Heart left ventricle (tissue), 16 donors: ENCODE measurements at regions not wholly inside any gene's neighbourhood (a gene's known extent, or its start where the extent isn't known, plus 50 kb on each side); places are given as distances from the start of the nearest gene placed in this dataset.

Source experiments
- ATAC-seq, 4 donors: fragments of 200-7000 bp; cut with Tn5 transposase; one replicate each; pipeline ENCODE4 v1.9.1; 2020 to 2022; ENCODE audit warnings: moderate library complexity in 4 of 4, mild to moderate bottlenecking in 3 of 4, moderate number of reproducible peaks in 1 of 4
- DNase-seq, 5 donors: peaks; one replicate each; pipeline ENCODE4 v3.0.0-alpha.2; 2020
- H3K27ac ChIP-seq, 12 donors: fragments of 200-600 bp; sonication (generic) in 4 of 12; one replicate each; pipeline versions ENCODE4 v1.5.0 to v1.8.0; 2016 to 2022; ENCODE audit warnings: mild to moderate bottlenecking in 2 of 12
- H3K27me3 ChIP-seq, 9 donors: fragments of 200-600 bp; sonication (generic) in 2 of 9; one replicate each; pipeline versions ENCODE4 v1.5.1 to v1.8.0; 2016 to 2022; ENCODE audit warnings: mild to moderate bottlenecking in 3 of 9
- H3K36me3 ChIP-seq, 9 donors: fragments of 200-600 bp; sonication (generic) in 2 of 9; one replicate each; pipeline versions ENCODE4 v1.5.0 to v1.8.0; 2018 to 2022; ENCODE audit warnings: mild to moderate bottlenecking in 2 of 9
- H3K4me1 ChIP-seq, 12 donors: fragments of 200-600 bp; sonication (generic) in 4 of 12; one replicate each; pipeline versions ENCODE4 v1.5.0 to v1.8.0; 2016 to 2022; ENCODE audit warnings: mild to moderate bottlenecking in 3 of 12
- H3K4me3 ChIP-seq, 12 donors: fragments of 200-600 bp; sonication (generic) in 4 of 12; one replicate each; pipeline versions ENCODE4 v1.5.0 to v1.8.0; 2017 to 2022; ENCODE audit warnings: mild to moderate bottlenecking in 9 of 12, moderate library complexity in 4 of 12
- H3K9me3 ChIP-seq, 12 donors: fragments of 200-600 bp; sonication (generic) in 4 of 12; one replicate each; pipeline versions ENCODE4 v1.5.0 to v1.8.0; 2016 to 2022; ENCODE audit warnings: mild to moderate bottlenecking in 1 of 12
- CTCF ChIP-seq, 12 donors: fragments of 200-600 bp; sonication (generic) in 4 of 12; IDR thresholded peaks; one replicate each; pipeline versions ENCODE4 v1.5.0 to v1.8.0; 2018 to 2022; ENCODE audit warnings: antibody characterized with exemption in 12 of 12, mild to moderate bottlenecking in 5 of 12
- POLR2A ChIP-seq, 2 donors: fragments of 450-650 bp; IDR thresholded peaks; one replicate each; pipeline ENCODE4 v1.6.1; 2017; ENCODE audit warnings: antibody characterized with exemption in 2 of 2, mild to moderate bottlenecking in 2 of 2, moderate library complexity in 2 of 2
- WGBS, 4 donors: extraction: QIAGEN DNeasy Blood & Tissue Kit in 2 of 4; methylation state at CpG; one replicate each; pipeline versions ENCODE4 v1.1.5 to v1.1.7; 2013 to 2018; 5-methylcytosine and 5-hydroxymethylcytosine counted together
- intact Hi-C, 10 donors: fragments of 100-400 bp; cut with DNase I; formaldehyde crosslinking; loops; one replicate each; pipeline versions ENCODE4 v1.11.1 to v1.14.2; 2022
- donor health status: ischemic (EF 13 %, LVEDD 7.1; RV severe dilation, severe dysfunction).
- donor health status: healthy with polysubstance abuse.
- donor health status: DM: no; HTN: yes; CAD: no.
- donor health status: DM: no; HTN: no; CAD: no.
- donor health status: ischemic (EF 25% LVEDD 6.9; RV normal size, moderate dysfunction).
- donor health status: ischemic (EF 25% LVEDD 5.7; RV mildly dilated, moderate dysfunction).
- donor health status: healthy.
- donor health status: DM: yes; HTN: yes; CAD: no.
- donor health status: ischemic (EF 35%, LVEDD 5.7; RV mildly dilated, moderate dysfunction).
- donor health status: nonischemic (EF 11% LVEDD 7.7; RV severe dilation, severe dysfunction).
- donor health status: DM: yes; HTN: yes; CAD: no.
- donor health status: PGD.
- donor health status: ischemic (EF 29% LVEDD 5.4; RV normal size, mild dysfunction).
- donor health status: nonischemic (EF 23%, LVEDD 6.1; RV moderate dilation, normal function).

GRCh38 chr20:51860111-51860882, 58.0 kb upstream of the SALL4 start:
- intact Hi-C loops: no loop called here
- 77 to 84% (median 79%) methylated on average over 5 of the region's 5 CpGs for WGBS, 4 donors
- DNase-seq: no peak

GRCh38 chr20:51856432-51856831, 54.1 kb upstream of the SALL4 start:
- TF ChIP-seq CTCF (IDR thresholded peaks at IDR 0.05) (no peak), POLR2A (IDR thresholded peaks at IDR 0.05) (no peak)
- WGBS, 4 donors: 53 to 79% (median 74%) methylated on average over 3 of the region's 3 CpGs
- intact Hi-C loops: no loop called here
- no peak overlapping the region for H3K4me3 ChIP-seq
- no peak for DNase-seq
- H3K36me3 ChIP-seq: no peaks in the 10 kb centered on the region
- H3K4me1 ChIP-seq: no peaks in the 10 kb centered on the region
- H3K27ac ChIP-seq: no peak overlapping the region
- ATAC-seq: no peak
- no peaks in the 10 kb centered on the region for H3K9me3 ChIP-seq
- H3K27me3 ChIP-seq: peaks cover 0 to 4% (median 0%) of the 10 kb centered on the region in 9 donors

More at GRCh38 chr20:51860111-51860882, 58.0 kb upstream of the SALL4 start:
- Histone ChIP-seq H3K36me3 (no peaks in the 10 kb centered on the region), H3K4me3 (no peak overlapping the region), H3K4me1 (no peaks in the 10 kb centered on the region), H3K9me3 (no peaks in the 10 kb centered on the region), H3K27ac (no peak overlapping the region), H3K27me3 (peaks cover 0 to 10% (median 0%) of the 10 kb centered on the region in 9 donors)
- TF ChIP-seq POLR2A (IDR thresholded peaks at IDR 0.05) (no peak), CTCF (IDR thresholded peaks at IDR 0.05) (no peak)
- no peak for ATAC-seq

- Histone ChIP-seq H3K27me3 (peaks cover 0 to 4% (median 0%) of the 10 kb centered on the region in 9 donors), H3K4me1 (no peaks in the 10 kb centered on the region), H3K27ac (no peak overlapping the region), H3K4me3 (no peak overlapping the region), H3K36me3 (no peaks in the 10 kb centered on the region), H3K9me3 (no peaks in the 10 kb centered on the region)
- ATAC-seq (no peak), DNase-seq (no peak)
- WGBS, 4 donors: 87 to 92% (median 89%) methylated on average over 6 of the region's 6 CpGs
- intact Hi-C loops: no loop called here
- TF ChIP-seq CTCF (IDR thresholded peaks at IDR 0.05) (no peak), POLR2A (IDR thresholded peaks at IDR 0.05) (no peak)
These were observed 52.6 kb upstream of the SALL4 start for GRCh38 chr20:51854921-51855320.
